Upper lobe of right lung (tissue), 1 donor: ENCODE measurements at regions not wholly inside any gene's neighbourhood (a gene's known extent, or its start where the extent isn't known, plus 50 kb on each side); places are given as distances from the start of the nearest gene placed in this dataset.

Experiments
- ATAC-seq: fragments of 200-7000 bp; cut with Tn5 transposase; one replicate; pipeline ENCODE4 v1.9.1; 2020; ENCODE audit warnings: mild to moderate bottlenecking, moderate library complexity
- DNase-seq: peaks from one replicate; pipeline ENCODE4 v3.0.0-alpha.2; 2020
- H3K27ac ChIP-seq: fragments of 200-600 bp; one replicate; pipeline ENCODE4 v1.8.0; 2022
- H3K27me3 ChIP-seq: fragments of 200-600 bp; one replicate; pipeline ENCODE4 v1.8.0; 2022; ENCODE audit warnings: mild to moderate bottlenecking
- H3K36me3 ChIP-seq: fragments of 200-600 bp; one replicate; pipeline ENCODE4 v1.8.0; 2022
- H3K4me1 ChIP-seq: fragments of 200-600 bp; one replicate; pipeline ENCODE4 v1.8.0; 2022
- H3K4me3 ChIP-seq: fragments of 200-600 bp; one replicate; pipeline ENCODE4 v1.8.0; 2022; ENCODE audit warnings: mild to moderate bottlenecking
- H3K9me3 ChIP-seq: fragments of 200-600 bp; one replicate; pipeline ENCODE4 v1.8.0; 2022
- CTCF ChIP-seq: fragments of 200-600 bp; IDR thresholded peaks from one replicate; pipeline ENCODE4 v1.8.0; 2022; ENCODE audit warnings: antibody characterized with exemption
- intact Hi-C: fragments of 100-400 bp; cut with DNase I; formaldehyde crosslinking; loops from one replicate; pipeline ENCODE4 v1.11.0; 2022
- donor health status: DM: no; HTN: yes; CAD: no; lungs with severe emphysema.

DNA sequence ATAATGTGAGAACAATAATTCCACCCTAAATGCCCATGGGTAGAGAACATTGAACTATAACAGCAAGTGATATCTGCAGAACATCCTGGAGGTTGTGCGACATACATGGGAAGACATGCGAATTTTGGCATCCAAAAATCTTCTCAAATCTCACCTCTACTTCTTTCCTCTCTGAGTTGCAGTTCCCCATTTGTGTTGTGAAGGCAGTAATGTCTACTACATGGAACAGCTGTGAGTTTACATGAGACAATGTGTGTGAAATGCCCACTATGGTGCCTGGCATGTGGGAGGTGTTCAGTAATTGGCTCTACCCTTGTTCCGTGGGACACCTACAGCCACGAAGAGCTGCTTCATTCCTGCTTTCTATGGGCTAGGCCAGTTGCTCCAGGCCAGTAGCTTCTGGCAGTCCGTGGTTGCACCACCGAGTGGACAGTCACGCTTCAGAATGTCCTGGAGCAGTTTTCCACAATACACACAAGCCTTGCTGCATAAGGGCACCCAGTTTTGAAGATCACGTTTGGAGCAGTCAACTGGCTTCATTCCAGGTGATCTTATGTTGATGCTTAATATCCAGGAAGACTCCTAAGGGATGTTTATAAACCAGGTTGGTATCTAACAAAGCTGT, 297.7 kb downstream of the DEPDC1B start:
- ATAC-seq (no peak), DNase-seq (no peak)
- no peaks in the 10 kb centered on the region for H3K9me3 ChIP-seq
- TF ChIP-seq CTCF = no peak
- no peak overlapping the region for H3K4me3 ChIP-seq
- no peaks in the 10 kb centered on the region for H3K4me1 ChIP-seq
- no peaks in the 10 kb centered on the region for H3K36me3 ChIP-seq
- no peak overlapping the region for H3K27ac ChIP-seq
- intact Hi-C loops = no loop called here
- H3K27me3 ChIP-seq = no peaks in the 10 kb centered on the region

- Histone ChIP-seq H3K36me3 (no peaks in the 10 kb centered on the region), H3K4me1 (no peaks in the 10 kb centered on the region), H3K27ac (no peak overlapping the region), H3K9me3 (no peaks in the 10 kb centered on the region), H3K27me3 (no peaks in the 10 kb centered on the region), H3K4me3 (no peak overlapping the region)
- intact Hi-C loops = no loop called here
- no peak for TF ChIP-seq CTCF
- ATAC-seq (no peak), DNase-seq (no peak)
These were observed 298.4 kb downstream of the DEPDC1B start for GRCh38 chr5:60401526-60401925.

DNA sequence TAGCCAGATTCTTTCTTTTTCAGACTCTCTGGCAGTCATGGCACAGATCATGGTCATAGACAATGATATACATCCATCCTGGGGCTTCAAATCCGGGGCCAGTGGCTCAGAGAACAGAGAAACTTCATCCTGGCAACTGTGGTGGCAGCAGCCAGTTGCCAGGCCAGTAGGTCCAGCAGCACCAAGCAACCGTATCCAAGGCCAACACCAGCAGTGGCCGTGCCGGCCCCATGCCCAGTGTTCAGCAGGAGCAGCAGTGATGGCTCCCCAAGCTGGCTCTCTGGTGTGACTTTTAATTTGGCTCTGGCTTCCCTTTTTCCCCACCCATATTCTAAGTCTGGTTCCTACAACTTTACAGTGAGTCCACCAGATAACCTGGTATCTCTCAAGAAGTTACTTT, 300.5 kb downstream of the DEPDC1B start:
- DNase-seq = no peak
- Histone ChIP-seq H3K27ac (no peak overlapping the region), H3K27me3 (no peaks in the 10 kb centered on the region), H3K4me1 (no peaks in the 10 kb centered on the region), H3K9me3 (no peaks in the 10 kb centered on the region), H3K4me3 (no peak overlapping the region), H3K36me3 (no peaks in the 10 kb centered on the region)
- TF ChIP-seq CTCF = no peak
- ATAC-seq = no peak
- intact Hi-C loops = no loop called here

GRCh38 chr5:60395712-60396329, 304.1 kb downstream of the DEPDC1B start:
- Histone ChIP-seq H3K27me3 (no peaks in the 10 kb centered on the region), H3K27ac (no peak overlapping the region), H3K4me1 (no peaks in the 10 kb centered on the region), H3K36me3 (no peaks in the 10 kb centered on the region), H3K4me3 (no peak overlapping the region), H3K9me3 (no peaks in the 10 kb centered on the region)
- intact Hi-C loops = no loop called here
- TF ChIP-seq CTCF = no peak
- DNase-seq = no peak
- ATAC-seq = no peak

DNA sequence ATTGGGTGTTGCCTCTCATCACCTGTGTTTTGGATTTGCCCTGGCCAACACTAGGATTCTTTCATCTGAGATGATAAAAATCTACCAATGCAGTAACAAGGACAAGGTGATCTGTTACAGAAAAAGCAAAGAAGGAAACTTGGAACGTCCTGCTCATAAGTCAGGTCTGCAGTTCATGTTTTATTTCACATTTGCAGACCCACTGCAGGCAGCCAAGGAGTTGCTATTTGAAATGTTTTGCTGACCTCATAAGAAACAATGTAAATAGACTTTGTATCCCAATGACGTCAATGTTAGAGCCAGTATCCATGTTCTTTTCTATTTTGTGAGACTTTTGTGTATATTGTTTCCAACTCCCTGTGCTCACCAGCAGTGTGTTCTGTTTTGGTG, 312.9 kb downstream of the DEPDC1B start:
- no peak for TF ChIP-seq CTCF
- Histone ChIP-seq H3K4me1 (no peaks in the 10 kb centered on the region), H3K4me3 (no peak overlapping the region), H3K9me3 (no peaks in the 10 kb centered on the region), H3K27me3 (no peaks in the 10 kb centered on the region), H3K36me3 (no peaks in the 10 kb centered on the region), H3K27ac (no peak overlapping the region)
- intact Hi-C loops = no loop called here
- no peak for ATAC-seq
- no peak for DNase-seq
